GM12874 (cell line): ENCODE measurements at regions not wholly inside any gene's neighbourhood (a gene's known extent, or its start where the extent isn't known, plus 50 kb on each side); places are given as distances from the start of the nearest gene placed in this dataset.

Experiments used
- TF ChIP-seq, protein P1 (sequence below): IDR thresholded peaks from 2 replicates; pipeline ENCODE4 v1.5.1; 2011; ENCODE audit warnings: low read depth, mild to moderate bottlenecking, control low read depth, low read length, moderate library complexity; ENCODE audit not compliant: insufficient read depth

DNA sequence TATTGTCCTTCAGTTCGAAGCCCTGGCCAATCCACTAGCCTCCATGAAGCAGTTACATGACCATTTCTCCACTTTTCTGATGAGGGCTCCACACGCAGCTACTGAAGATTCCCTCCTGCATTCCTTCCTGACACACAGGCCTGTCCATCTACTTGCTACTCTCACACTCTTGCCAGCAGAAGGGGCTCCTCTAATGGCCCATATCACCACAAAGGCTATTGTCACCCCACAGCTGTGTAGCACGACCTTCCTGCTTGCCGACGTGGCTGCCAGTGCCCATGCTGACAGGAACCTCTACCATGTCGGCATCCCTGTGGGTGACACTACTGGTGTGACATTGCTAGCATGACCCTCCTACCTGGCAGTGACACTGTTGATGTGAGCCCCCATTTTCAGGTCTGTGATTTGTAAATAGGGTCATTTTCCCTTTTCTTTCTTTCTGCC is 1528.6 kb upstream of the TPTE start:
- TF ChIP-seq, protein P1, sequence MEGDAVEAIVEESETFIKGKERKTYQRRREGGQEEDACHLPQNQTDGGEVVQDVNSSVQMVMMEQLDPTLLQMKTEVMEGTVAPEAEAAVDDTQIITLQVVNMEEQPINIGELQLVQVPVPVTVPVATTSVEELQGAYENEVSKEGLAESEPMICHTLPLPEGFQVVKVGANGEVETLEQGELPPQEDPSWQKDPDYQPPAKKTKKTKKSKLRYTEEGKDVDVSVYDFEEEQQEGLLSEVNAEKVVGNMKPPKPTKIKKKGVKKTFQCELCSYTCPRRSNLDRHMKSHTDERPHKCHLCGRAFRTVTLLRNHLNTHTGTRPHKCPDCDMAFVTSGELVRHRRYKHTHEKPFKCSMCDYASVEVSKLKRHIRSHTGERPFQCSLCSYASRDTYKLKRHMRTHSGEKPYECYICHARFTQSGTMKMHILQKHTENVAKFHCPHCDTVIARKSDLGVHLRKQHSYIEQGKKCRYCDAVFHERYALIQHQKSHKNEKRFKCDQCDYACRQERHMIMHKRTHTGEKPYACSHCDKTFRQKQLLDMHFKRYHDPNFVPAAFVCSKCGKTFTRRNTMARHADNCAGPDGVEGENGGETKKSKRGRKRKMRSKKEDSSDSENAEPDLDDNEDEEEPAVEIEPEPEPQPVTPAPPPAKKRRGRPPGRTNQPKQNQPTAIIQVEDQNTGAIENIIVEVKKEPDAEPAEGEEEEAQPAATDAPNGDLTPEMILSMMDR, result no peak

DNA sequence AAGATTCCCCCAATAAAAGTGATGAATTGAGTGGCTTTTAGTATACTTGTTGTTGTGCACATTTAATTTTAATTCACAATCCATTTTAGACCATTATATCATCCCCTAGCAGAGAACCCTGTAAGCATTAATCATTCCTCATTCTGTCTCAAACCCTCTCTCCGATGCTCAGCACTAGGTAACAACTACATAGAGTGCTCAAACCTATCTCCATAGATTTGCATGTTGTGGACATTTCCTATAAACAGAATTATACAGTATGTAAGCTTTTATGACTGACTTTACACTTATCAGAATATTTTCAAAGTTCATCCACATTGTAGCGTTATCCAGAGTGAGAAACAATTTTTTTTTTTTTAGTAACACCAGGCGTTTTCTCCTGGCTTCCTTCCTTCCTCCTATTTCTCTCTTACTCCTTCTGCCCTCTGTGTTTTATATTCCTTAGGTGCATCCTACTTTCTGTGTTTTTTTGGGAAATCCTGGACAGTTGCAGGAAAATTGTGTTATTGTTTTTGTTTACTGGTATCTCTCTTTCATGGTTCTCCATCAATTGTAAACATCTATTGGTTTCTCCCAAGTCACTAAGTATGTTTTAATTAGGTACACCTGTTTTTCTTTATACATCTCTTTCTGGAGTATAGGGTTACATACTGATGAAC is 1528.0 kb upstream of the TPTE start:
- TF ChIP-seq, protein P1, result no peak

DNA sequence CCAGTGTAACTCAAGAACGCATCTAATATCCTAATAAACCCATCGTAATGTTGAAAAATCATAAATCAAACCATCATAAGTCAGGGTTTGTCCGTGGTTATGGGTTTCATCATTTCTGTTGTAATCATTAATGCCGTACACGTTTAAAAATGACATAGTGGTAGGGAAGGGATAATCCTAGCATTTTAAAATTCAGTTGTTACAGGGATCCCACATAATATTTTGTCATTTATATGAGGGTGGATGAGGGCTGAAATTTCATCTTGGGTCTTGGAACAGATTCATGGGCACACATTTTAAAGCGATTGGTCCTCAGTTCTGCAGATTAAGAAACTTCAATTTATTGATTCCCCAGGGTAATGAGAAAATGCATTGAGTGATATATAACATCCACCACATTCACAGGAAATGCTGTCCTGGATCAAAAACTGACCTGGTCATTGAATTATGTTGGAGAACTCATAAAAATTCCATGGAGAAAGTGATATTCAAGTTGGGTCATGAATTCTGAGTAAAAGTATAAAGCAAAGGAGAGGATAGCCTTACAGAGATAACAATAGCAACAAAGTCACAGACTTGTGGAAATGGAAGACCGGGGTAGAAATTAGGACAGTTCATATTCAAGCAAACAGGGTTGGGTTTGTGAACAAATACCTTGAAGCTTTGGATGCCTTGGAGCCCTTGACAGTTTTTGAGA is 1527.3 kb upstream of the TPTE start:
- TF ChIP-seq, protein P1, result no peak

DNA sequence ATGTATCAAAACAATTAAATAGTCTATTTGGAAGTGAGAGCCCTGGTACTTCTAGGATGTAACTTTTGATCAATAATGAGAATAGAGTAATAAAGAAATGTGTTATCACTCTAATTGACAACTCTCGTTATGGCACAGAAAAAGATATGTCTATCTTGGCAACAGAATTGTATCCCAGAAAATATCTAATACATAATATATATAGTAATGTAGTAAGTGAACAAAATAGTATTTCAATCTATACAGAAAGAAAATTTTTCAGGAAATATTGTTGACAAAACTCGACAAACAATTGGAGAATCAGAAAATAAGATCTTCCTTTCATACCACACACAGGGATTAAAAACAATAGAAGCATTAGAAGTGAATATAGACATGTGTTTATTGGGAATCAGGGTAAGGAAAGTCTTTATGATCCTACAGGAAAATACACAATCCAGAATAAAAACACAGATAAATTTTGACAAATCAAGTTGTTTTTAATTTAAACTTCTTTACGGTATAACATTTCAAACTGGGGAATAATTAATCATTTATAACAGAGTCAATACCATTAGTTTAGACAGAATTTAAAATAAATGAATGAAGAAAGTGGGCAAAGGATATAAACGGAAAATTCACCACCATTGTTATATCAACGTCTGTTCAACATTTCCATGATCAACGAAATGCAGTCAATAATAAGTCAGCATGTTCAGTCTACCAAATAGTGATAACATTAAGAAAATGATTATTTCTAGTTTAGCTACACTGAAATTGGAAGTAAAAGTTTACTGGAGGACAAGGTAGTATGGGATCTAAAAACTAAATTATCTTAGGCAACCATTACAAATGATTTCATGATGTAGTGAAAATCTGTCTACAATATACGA is 1526.5 kb upstream of the TPTE start:
- TF ChIP-seq, protein P1, result no peak

DNA sequence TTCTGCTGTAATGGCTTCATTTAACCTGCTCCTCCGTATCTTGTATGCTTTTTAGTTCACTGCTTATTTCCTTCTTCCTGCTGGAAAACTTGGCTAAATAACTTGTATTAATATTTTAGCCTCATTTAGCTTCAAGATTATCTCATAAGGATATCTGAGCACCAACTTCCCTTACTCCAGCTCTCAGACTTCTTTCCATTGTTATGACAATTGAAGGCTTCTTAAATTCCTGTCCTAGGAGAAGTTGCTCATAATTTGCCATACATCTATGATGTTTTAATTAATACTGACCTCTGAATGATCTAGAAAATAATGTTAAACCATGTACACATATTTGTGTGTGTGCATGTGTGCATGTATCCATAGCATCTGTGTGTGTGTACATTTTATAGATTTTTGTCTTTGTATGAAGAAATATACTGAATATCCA is 1524.4 kb upstream of the TPTE start:
- TF ChIP-seq, protein P1, result no peak

DNA sequence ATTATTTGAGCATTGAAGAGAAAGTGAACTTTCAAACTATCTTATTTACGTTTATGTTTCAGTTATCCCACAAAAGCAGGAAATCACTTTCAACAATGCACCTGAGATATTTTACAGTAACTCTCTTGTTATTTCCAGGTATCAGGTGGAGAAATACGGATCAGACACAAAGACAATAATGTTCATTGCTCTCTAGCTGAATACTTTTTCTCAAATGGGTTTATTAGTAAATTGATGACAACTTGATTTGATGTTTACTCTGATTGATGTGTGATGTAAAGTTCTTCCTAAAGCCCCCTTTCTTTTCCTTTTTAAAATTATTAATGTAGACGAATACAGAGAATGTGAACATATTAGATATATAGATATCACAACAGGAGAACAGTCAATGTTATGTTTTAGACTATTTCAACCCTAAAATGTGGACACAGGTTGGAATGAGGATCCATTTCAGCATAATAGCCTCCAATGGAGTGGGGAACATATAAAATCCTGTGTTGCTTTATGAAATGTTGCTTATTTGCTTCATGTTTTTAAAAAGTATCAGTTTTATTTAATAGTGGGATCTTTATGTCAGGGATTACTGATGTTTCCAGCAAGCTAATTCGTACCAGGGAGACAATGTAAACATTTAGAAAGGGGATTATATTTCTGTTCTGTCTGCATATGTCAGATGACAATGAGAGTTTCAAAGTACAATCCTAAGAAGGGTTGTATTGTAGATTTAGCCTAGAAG is 1522.3 kb upstream of the TPTE start:
- TF ChIP-seq, protein P1, result no peak
